NOMO-1 (cell line): ENCODE measurements at regions not wholly inside any gene's neighbourhood (a gene's known extent, or its start where the extent isn't known, plus 50 kb on each side); places are given as distances from the start of the nearest gene placed in this dataset.
"Not testable (repeated sequence)": the region's sequence is repeated elsewhere in the genome, so short reads cannot be mapped to it uniquely, and the experiment has no call there.

Experiments
- DNase-seq, 2 experiments: peaks; one replicate each; lab custom pipeline; 2025; ENCODE audit not compliant: unreplicated experiment in 2 of 2; lab: John Stamatoyannopoulos, UW

DNA sequence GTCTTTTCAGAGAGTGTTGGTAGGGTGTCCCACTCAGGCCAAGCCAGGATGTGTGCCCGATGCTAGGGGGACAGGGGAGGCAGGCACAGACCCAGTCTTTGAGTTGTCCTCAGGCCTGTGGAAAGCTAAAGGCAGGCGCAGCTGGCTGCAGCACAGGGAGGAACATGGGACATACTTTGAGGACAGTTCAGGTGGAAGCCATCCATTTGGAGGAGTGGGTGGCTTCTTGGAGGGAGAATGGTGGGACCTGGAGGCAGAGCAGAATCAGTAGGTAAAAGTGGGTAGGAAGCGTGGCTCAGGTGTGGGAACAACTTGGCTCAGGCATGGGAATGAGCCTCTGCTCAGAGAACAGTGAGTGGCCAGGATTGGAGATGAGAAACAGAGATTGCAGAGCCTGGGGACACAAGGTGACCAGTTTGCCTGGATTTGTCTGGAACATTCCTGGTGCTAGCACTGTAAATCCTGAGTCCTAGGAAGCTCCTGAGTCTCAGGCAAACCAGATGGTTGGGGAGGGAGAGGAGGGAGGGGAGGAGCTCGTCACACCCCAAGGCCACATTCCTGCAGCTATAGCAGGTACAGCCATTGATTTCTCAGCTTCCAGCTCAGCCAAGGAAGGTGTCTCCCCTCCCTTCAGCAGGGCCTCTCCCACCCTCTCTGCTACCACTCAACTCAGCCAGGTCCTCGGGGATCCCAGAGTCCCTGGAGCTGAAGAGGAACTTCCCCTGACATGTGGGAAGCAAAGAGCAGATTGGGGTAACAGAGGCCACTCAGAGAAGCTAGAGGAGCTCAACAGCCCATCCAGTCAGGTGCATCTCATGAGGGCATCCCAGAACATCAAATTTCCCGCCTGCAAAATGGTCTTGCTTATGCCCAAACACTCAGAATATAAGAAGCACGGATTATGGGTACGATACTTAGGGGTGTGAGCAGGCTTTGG lies 65.2 kb upstream of the TINAGL1 start:
- no peak for DNase-seq

DNA sequence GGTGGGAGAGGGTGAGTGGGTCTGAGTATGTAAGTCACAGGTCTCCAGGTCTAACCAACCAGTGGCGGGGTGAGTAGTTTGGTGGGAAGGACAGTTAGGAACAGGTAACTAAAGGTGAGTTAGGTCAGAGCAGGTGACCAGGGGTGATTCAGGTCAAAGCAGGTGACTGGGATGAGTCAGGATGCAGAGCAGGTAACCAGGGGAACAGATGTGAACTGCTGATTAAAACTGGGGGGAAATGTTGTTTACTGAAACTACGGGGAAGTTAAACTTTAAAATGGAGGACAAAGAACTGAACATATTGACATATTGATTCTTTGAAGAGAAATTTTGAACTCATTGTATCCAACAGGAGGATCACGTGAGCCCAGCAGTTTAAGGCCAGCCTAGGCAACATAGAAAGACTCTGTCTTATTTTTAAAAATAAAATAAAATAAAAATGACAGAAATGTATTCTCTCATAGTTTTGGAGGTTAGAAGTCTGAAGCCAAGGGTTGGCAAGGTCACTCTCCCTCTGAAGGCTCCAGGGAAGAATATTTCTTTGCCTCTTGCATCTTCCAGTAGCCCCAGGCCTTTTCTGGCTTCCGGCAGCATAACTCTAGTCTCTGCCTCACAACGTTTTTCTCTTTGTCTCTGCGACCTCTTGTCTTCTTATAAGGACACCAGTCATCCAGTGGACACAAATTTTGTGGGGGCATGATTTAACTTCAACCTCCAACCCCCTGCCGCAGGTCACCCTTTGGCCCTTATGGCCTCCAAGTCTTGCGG lies 64.3 kb upstream of the TINAGL1 start:
- DNase-seq: no peak

DNA sequence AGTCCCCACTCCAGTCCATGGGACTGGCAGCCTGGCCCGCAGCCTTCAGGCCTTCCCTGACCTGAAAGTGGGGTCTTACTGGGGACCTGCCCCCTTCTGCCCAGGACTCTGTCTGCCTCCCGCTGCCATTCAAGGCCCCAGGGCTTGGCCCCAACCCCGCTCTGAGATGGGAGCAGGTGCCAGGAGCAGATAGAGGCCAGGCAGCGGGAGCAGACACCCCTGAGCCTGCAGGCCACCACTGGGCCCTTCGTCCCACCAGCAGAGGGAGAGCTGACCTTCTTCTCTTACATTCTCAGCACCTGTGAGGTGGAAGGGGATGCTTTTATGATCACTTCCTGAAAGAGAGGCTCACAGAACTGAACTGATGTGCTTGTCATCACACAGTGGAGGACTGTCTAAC lies 62.2 kb upstream of the TINAGL1 start:
- no peak for DNase-seq

DNA sequence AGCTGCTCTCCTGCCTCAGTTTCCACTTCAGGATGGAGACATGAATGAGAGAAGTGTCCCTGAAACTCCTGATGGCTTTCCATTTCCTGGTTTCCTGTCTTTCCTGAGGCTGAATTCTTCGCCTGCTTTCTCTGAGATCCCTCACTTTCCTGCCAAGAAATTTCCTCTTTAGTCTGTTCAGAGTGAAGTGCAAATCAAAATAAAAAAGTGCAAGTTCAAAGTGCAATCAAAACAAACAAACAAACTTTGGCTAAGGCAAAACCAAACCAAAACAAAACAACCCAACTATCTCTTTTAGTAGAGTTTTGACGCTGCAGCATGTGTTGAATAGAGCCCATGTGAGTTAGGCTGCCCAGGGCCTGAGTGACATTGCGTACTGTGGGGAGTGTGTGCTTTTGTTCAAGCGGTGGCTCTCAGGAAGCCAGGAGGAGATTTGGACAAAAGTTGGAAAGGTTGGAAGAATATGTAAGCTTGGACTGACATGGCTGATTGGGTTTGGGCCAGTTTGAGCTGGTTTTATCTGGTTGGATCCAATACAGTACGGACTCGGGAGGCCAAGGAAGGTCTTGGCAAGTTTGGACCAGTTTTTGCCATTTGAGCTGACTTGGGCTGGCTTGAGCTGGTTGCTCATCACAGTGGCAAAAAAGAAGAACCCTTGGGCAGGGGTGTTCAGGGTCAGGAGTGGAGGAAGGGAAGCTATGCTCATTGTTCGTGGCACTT lies 61.1 kb upstream of the TINAGL1 start:
- no peak for DNase-seq

DNA sequence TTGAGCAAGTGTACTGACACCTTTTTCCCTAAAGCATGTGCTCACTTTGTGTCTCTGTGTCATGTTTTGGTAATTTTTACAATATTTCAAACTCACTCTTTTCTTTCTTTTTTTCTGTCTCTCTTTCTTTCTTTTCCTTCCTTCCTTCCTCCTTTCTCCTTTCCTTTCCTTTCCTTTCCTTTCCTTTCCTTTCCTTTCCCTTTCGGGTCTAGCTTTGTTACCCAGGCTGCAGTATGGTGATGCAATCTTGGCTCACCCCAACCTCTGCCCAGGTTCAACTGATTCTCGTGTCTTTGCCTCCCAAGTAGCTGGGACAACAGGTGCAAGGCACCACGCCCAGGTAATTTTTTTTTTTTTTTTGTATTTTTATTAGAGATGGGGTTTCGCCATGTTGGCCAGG lies 60.4 kb upstream of the TINAGL1 start:
- no peak for DNase-seq

DNA sequence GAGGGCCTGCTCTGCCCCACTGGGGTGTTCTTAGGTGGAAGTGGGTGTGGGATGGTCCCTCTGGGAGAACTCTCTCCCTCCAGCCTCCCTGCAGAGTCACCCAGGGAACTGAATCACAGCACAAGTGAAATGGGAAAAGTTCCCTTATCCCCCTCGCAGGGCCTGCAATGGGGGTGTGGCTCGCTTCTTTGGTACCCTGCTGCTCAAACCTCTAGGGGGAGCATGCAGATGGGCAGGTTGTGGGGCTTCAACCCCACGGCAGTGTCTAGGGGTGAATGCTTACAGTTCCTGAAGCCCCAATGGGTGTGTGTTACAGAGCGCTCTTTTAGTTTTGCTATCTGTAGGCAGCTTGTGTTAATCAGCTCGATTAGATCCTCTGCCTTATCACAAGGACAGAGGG lies 59.0 kb upstream of the TINAGL1 start:
- DNase-seq: no peak

DNA sequence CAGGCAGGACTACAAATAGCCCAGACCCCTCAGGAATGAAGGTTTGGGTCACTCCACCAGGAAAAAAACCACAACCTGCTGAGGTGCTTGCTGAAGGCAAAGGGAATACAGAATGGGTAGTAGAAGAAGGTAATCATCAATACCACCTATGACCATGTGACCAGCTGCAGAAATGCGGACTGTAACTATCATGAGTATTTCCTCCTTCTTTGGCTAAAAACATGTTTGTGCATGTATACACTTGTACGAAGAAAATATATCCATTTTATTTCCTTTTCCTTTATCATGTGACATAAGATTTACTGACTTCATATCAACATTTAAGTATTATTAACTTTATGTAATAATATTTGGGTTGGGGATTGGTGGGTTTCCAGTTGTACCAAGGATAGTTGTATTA lies 58.3 kb upstream of the TINAGL1 start:
- DNase-seq: not testable (repeated sequence)

DNA sequence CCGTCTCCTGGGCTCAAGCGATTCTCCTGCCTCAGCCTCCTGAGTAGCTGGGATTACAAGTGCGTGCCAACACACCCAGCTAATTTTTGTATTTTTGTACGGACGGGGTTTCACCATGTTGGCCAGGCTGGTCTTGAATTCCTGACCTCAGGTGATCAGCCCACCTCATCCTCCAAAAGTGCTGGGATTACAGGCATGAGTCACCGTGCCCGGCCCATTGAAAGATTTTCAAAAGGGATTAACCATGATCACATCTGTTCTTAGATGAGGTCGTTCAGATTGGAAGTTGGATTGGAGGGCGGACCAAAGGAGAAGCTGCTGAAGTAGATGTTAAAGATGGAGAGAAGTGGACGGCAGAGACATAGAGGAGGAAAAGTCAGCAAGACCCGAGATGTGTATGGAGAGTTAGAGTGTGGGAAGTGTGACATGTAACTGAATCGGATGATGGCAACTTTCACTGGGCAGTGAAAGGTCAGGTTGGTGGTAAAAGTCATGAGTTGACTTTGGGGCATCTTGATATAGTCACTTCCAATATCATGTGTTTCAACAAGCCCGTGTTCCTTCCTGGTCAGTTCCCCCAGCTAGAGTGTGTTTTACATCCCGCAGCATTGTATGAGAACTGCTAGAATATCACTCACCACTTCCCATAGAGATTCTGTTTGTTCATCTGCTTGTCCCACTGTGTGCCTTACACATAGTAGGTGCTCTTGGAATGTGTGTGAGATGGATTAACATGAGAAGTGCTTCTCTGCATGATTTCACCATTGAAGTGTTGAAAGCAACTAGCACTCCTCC lies 54.4 kb upstream of the TINAGL1 start:
- no peak for DNase-seq

DNA sequence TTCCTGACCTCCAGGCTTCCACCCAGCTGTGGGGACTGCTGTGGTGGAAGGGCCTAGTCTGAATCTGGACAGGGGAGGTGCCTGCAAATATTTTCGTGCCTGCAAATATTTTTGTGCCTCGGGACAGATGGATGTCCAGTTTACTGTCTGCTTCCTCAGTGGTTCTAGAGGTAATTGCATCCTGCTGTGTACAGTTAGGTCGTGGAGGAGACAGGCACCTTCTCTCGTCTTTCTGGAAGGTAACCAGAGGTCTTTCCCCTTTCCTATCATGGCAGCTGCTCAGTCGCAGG lies 53.8 kb upstream of the TINAGL1 start:
- no peak for DNase-seq

DNA sequence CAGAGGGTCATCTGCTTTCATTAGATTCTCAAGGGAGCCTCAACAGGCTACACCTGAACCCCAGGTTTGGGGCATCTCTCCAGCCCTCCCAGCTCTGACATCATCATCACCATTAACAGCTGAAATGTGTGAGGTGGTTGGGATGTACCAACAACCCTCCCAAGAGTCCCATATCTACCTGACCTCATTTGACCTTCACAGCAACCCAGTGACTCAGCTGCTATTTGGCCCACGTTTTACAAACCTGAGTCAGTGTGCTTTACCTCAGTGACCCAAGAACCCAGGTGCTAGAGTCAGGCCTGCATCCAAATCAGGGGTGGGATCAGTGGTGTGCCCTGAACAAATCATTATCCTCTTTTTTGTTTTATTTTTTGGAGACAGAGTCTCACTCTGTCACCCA lies 53.3 kb upstream of the TINAGL1 start:
- no peak for DNase-seq

DNA sequence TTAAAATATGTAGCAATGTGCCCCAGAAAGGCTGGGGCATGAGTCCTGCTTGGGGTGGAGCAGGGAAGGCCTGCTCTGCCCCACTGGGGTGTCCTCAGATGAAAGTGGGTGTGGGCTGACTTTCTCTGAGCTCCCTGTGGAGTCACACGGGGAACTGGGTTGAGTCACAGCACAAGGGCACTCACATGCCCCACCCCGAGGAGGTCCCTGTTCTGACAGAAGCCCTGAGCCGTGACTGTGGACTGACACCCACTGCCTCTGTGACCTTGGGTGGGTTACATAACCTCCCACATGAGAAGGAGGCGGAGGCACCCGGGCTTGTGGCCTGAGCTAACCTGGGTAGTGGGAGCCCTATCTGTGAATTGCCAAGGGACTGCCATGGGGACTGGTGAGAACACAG lies 52.5 kb upstream of the TINAGL1 start:
- DNase-seq: peak; percentile 85 to 90

DNA sequence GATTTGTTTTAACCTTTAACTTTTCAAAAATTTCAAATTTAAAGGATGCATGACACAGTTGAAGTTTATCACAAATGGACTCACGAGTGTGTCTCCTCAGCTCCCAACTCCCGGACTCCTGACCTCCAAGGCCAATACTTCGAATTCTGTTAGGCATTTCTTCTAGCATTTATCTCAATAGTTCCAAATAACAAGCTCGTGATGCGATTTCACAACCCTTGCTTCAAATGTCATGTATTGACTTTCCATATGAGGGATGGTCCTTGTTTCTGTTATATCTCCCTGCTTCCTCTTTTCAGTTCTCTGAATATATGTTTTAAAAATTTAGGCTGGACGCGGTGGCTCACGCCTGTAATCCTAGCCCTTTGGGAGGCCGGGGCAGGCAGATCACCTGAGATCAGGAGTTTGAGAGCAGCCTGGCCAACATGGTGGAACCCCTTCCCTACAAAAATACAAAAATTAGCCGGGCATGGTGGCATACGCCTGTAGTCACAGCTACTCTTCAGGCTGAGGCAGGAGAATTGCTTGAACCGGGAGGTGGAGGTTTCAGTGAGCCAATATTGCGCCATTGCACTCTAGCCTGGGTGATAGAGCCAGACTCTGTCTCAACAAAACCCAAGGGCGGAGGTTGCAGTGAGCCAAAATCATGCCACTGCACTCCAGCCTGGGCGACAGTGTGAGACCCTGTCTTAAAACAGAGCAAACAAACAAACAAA lies 52.0 kb upstream of the TINAGL1 start:
- peak; percentile 62 to 94 for DNase-seq
